ENCODE measurements at regions not wholly inside any gene's neighbourhood (a gene's known extent, or its start where the extent isn't known, plus 50 kb on each side); places are given as distances from the start of the nearest gene placed in this dataset.

- TF ChIP-seq CTCF (IDR thresholded peaks at IDR 0.05; ENCODE audit: poor library complexity, severe bottlenecking) (no peak), TAF1 (IDR thresholded peaks at IDR 0.05; ENCODE audit: low read depth) (no peak), EZH2 (IDR thresholded peaks at IDR 0.05; ENCODE audit: borderline replicate concordance, insufficient read depth, low read length, poor library complexity, severe bottlenecking) (no peak), RAD21 (conservative IDR thresholded peaks at IDR 0.05) (no peak), POLR2AphosphoS5 (IDR thresholded peaks at IDR 0.05) (no peak), MXI1 (conservative IDR thresholded peaks at IDR 0.05; ENCODE audit: poor library complexity, severe bottlenecking) (no peak), EP300 (conservative IDR thresholded peaks at IDR 0.05; ENCODE audit: poor library complexity, severe bottlenecking) (no peak)
Observed at GRCh38 chr14:98536256-98536655, 735.7 kb downstream of the BCL11B start.

All from neural cell (in vitro differentiated cells).